GM18909 (cell line): ENCODE measurements at regions not wholly inside any gene's neighbourhood (a gene's known extent, or its start where the extent isn't known, plus 50 kb on each side); places are given as distances from the start of the nearest gene placed in this dataset.

Experiments used
- ATAC-seq: cut with Tn5 transposase; IDR thresholded peaks from one replicate; pipeline ENCODE4 v1.9.1; 2021; ENCODE audit warnings: mild to moderate bottlenecking; ENCODE audit not compliant: unreplicated experiment, poor library complexity

GRCh38 chr4:165763640-165764039, 109.4 kb upstream of the TLL1 start:
- ATAC-seq: no peak

- ATAC-seq: no peak
These were observed 108.0 kb upstream of the TLL1 start for GRCh38 chr4:165765053-165765452.

DNA sequence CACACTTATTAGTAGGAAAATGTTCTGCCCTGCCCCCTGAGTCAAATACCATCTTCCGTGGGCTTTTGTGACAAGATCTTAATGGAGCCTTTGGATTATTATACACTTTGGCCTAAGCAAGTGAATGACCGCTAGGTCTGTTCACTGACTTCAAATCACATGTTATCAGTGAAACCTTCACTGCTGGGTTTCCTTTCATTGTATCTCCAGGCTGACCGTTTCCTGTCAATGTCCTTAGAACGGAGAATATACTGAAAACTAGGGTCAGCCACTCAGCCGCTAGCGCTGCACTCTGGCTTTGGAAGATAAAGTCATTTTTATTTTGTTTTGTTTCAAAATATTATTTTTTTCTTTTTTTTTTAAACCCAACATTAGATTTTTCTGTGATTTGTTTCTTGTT, 107.0 kb upstream of the TLL1 start:
- ATAC-seq: no peak

GRCh38 chr4:165766976-165767375, 106.1 kb upstream of the TLL1 start:
- no peak for ATAC-seq

DNA sequence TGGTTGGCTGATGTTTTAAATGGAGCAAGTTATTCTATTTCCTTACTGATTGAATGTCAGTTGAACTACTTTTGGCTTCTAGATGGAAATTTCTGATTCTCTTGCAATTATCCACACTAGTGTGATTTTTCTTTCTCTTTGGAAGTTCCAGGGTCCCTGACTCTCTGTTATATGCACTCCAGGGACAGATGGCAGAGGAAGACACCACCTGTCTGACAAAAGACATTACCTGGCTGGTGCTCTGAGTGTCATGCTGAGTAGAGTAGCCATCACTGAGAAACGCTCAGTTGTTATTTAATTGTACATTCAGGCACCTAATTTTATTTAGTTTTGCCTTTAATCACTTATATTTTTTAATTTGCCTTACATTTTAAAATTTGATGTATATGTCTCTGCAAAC, 105.4 kb upstream of the TLL1 start:
- ATAC-seq: no peak

GRCh38 chr4:165768281-165768680, 104.8 kb upstream of the TLL1 start:
- no peak for ATAC-seq

GRCh38 chr4:165774326-165774725, 98.7 kb upstream of the TLL1 start:
- ATAC-seq: no peak

GRCh38 chr4:165779950-165780670, 92.9 kb upstream of the TLL1 start:
- no peak for ATAC-seq

GRCh38 chr4:165780735-165781134, 92.3 kb upstream of the TLL1 start:
- ATAC-seq: no peak

DNA sequence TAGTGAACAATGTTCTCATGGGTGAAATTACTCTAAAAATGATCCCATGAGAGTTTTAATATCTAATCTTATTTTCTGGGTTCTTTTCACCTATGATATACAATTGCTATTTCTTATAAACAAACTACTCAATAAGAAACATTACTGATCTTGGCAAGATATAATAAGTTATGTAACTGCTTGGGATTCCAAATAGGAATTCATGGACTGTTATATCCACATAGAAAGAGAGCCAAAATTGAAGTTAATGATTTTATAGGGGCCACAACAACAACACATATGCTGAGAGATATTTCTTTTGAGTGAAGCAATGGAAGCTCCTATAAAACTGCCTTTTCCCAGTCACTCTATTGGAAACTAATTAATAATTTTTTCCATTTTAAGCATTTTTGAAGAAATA, 90.4 kb upstream of the TLL1 start:
- ATAC-seq: no peak

DNA sequence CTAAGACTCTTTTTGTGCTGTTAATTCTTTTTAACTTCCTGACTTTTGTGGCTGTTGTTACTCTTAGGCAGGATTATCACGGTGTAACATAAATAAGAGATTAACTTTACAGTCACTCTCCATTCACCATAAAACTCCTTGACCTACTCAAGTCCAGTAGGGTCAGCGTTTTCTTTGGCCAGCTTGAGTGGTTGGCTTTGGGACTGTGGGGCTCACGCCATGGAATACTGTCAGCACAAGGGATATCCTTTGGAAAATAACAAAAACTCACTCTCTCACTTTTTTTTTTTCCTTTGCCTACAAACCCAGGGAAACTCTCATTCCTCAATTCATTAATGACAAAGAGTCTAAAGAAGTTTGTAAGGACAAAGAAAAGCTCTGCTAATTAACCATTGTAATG, 89.4 kb upstream of the TLL1 start:
- no peak for ATAC-seq

DNA sequence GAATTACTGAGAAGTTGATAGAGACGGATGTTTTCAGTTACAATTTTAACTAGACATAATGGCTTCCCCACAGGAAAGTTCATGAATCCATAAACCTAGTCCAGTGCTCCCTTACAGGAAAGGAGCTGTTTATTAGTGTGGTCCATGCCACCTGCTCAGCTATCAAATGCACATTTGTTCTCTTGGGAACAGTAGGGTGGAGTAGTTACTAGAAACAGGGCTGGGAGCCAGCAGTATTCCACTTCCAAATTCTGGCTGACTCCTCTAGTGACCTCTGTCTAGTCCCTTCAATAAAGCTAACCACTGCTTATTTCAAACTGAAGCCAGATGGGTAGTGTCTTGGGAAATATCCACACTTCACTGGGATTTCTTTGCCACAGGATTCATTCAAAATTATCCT, 88.4 kb upstream of the TLL1 start:
- ATAC-seq: no peak

GRCh38 chr4:165785337-165785736, 87.7 kb upstream of the TLL1 start:
- no peak for ATAC-seq

DNA sequence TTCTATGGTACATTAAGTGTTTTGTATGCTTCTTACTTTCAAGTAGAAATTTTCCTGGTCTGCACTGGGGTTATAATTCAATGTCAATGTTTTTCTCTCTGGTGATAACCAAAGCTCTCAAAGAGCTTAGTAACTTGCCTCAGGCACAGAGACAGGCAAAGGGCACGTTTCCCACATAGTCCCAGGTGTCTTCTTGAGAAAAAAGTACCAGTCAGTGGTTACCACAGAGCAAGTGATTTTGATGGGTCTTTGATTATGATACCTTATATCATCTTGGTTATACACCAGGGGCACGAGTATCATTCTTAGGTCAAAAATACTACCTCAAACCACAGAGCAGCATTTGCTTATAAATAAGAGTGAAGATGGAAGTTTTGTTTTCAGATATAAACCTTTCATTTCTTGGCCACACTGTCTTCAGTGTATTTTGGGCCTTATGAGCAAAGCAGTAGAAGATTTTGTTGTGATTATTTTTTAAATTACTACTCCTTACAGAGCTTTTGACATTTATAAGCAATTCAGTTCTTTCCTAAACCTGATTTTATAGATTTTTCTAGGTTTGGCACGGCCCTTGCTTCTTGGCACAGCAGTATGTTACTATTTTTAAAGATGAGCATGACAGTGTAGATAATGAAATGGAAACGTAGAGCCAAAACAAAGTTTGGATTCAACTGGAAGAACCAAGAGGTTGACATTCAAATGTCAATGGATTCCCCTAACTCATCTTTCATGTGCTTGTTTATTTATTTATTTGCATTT, 85.3 kb upstream of the TLL1 start:
- no peak for ATAC-seq

GRCh38 chr4:165788686-165789463, 84.2 kb upstream of the TLL1 start:
- ATAC-seq: no peak

DNA sequence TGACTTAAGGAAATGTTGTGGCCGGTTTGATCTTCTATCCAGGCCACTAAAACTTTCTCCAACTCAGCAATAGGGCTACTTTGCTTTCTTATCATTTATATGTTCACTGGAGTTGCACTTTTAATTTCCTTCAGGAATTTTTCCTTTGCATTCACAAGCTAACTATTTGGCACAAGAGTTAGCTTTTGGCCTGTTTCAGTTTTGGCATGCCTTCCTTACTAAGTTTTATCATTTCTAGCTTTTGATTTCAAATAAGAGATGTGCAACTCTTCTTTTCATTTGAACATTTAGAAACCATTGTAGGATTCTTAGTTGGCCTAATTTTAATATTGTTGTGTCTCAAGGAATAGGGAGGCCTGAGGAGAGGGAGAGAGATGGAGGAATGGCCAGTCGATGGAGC, 79.8 kb upstream of the TLL1 start:
- no peak for ATAC-seq

- ATAC-seq: no peak
These were observed 78.2 kb upstream of the TLL1 start for GRCh38 chr4:165794834-165795233.

DNA sequence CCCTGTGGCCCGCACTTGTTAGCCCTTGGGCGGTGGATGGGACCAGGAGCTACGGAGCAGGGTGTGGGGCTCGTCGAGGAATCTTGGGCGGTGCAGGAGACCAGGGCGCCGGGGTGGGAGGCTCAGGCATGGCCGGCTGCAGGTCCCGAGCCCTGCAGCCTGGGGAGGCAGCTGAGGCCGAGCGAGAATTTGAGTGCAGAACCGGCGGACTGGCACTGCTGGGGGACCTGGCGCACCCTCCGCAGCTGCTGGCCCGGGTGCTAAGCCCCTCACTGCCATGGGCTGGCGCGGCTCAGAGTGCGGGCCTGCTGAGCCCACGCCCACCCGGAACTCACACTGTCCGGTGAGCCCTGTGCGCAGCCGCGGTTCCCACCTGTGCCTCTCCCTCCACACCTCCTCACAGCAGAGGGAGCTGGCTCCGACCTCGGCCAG, 73.6 kb upstream of the TLL1 start:
- no peak for ATAC-seq

DNA sequence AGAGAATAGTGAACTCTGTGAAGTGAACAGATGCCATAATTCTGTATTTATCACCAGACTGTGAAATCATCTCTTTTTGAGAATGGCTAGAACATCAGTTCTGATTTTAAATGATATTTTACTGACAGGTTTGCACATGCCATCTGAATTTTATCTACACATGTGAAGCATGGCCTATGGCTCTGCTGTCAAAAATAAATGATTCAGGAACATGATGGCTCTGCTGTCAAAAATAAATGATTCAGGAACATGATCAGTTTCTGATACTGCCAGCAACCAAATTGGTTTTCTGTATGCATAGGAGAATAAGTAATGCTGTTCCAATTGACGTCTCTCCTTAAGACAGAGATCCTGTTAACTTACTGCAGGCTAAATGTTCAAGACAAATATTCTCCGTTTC, 70.6 kb upstream of the TLL1 start:
- no peak for ATAC-seq

GRCh38 chr4:165803005-165803404, 70.0 kb upstream of the TLL1 start:
- ATAC-seq: no peak

DNA sequence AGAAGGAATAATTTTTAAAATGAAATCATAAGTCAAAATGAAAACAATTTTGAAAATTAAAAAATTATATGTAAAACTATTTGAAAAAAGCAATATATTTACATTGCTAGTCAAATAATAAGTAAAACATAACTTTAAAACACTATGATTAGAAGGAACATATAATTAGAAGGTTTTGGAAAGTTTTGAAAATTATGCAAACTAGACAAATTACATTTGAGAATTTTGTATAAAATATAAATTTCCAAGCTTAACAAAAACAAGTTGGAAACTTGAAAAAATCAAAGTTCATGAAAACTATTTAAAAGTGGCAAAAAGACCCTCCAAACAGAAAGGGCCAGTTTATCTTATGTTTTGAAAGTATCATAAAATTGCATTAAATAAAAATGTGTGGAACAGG, 67.6 kb upstream of the TLL1 start:
- no peak for ATAC-seq
